Neural cell (in vitro differentiated cells): ENCODE measurements at regions not wholly inside any gene's neighbourhood (a gene's known extent, or its start where the extent isn't known, plus 50 kb on each side); places are given as distances from the start of the nearest gene placed in this dataset.

Experiments
- H2AFZ ChIP-seq: fragments of 200-600, 300-800 bp; sonication (generic), shearing (Covaris generic); 2 replicates; pipeline ENCODE4 v1.6.0; 2014; ENCODE audit warnings: low read depth, mild to moderate bottlenecking, antibody characterized with exemption, low read length, moderate library complexity
- H3F3A ChIP-seq: fragments of 200-600 bp; shearing (Covaris generic); 2 replicates; pipeline ENCODE4 v1.6.1; 2016; ENCODE audit warnings: mild to moderate bottlenecking, moderate library complexity, mixed read lengths, antibody characterized with exemption, low read length; ENCODE audit not compliant: insufficient read depth, poor library complexity, severe bottlenecking
- H3K27ac ChIP-seq: fragments of 200-600, 300-800 bp; sonication (generic), shearing (Covaris generic); 2 replicates; pipeline ENCODE4 v1.5.1; 2014; ENCODE audit warnings: mild to moderate bottlenecking, low read length, moderate library complexity
- H3K27me3 ChIP-seq: fragments of 300-800, 200-600 bp; sonication (generic), shearing (Covaris generic); 2 replicates; pipeline ENCODE4 v1.6.0; 2014; ENCODE audit warnings: mild to moderate bottlenecking, low read depth, low read length, moderate library complexity; ENCODE audit not compliant: insufficient read depth
- H3K36me3 ChIP-seq: fragments of 300-800, 200-600 bp; sonication (generic), shearing (Covaris generic); 2 replicates; pipeline ENCODE4 v1.5.1; 2014; ENCODE audit warnings: mild to moderate bottlenecking, antibody characterized with exemption, low read length, moderate library complexity; ENCODE audit not compliant: insufficient read depth
- H3K4me2 ChIP-seq: fragments of 300-800, 200-600 bp; sonication (generic), shearing (Covaris generic); 2 replicates; pipeline ENCODE4 v1.6.0; 2014; ENCODE audit warnings: mild to moderate bottlenecking, low read length
- H3K4me3 ChIP-seq: fragments of 300-800, 200-600 bp; sonication (generic), shearing (Covaris generic); 2 replicates; pipeline ENCODE4 v1.5.1; 2014; ENCODE audit warnings: mild to moderate bottlenecking, low read length, moderate library complexity
- H3K79me2 ChIP-seq: fragments of 200-600 bp; shearing (Covaris generic); replicated peaks from 2 replicates; pipeline ENCODE4 v1.6.0; 2014; ENCODE audit warnings: mild to moderate bottlenecking, low read length, moderate library complexity; ENCODE audit not compliant: insufficient read depth
- H3K9ac ChIP-seq: fragments of 300-800, 200-600 bp; sonication (generic), shearing (Covaris generic); 2 replicates; pipeline ENCODE4 v1.6.1; 2016; ENCODE audit warnings: mild to moderate bottlenecking, low read length, mixed read lengths
- H3K9me2 ChIP-seq: fragments of 200-600 bp; shearing (Covaris generic); 2 replicates; pipeline ENCODE4 v1.6.1; 2016; ENCODE audit warnings: mild to moderate bottlenecking, low read length, mixed read lengths; ENCODE audit not compliant: insufficient read depth
- H3K9me3 ChIP-seq: fragments of 200-600, 300-800 bp; sonication (generic), shearing (Covaris generic); 2 replicates; pipeline ENCODE4 v1.6.1; 2016; ENCODE audit warnings: mild to moderate bottlenecking, mixed run types, low read length, moderate library complexity, mixed read lengths
- H4K20me1 ChIP-seq: fragments of 200-600 bp; shearing (Covaris generic); 2 replicates; pipeline ENCODE4 v1.6.1; 2016; ENCODE audit warnings: mild to moderate bottlenecking, mixed run types; ENCODE audit not compliant: insufficient read depth
- EP300 ChIP-seq: fragments of 450-650 bp; conservative IDR thresholded peaks from 2 replicates; pipeline ENCODE4 v1.6.1; 2014; ENCODE audit warnings: antibody characterized with exemption, mild to moderate bottlenecking, moderate library complexity; ENCODE audit not compliant: poor library complexity, severe bottlenecking
- EZH2 ChIP-seq: fragments of 200-600, 300-800 bp; shearing (Covaris generic), sonication (generic); IDR thresholded peaks from 2 replicates; pipeline ENCODE4 v1.6.1; 2014; ENCODE audit warnings: antibody characterized with exemption, low read length, borderline replicate concordance, mild to moderate bottlenecking; ENCODE audit not compliant: insufficient read depth, poor library complexity, severe bottlenecking
- MXI1 ChIP-seq: fragments of 450-650 bp; conservative IDR thresholded peaks from 2 replicates; pipeline ENCODE4 v1.6.1; 2014; ENCODE audit warnings: antibody characterized with exemption, mild to moderate bottlenecking; ENCODE audit not compliant: poor library complexity, severe bottlenecking
- POLR2AphosphoS5 ChIP-seq: IDR thresholded peaks from 2 replicates; pipeline ENCODE4 v1.6.1; 2012
- RAD21 ChIP-seq: fragments of 450-650 bp; conservative IDR thresholded peaks from 2 replicates; pipeline ENCODE4 v1.6.1; 2014; ENCODE audit warnings: antibody characterized with exemption, mild to moderate bottlenecking, moderate library complexity
- SMC3 ChIP-seq: fragments of 450-650 bp; conservative IDR thresholded peaks from 2 replicates; pipeline ENCODE4 v1.6.1; 2014; ENCODE audit warnings: antibody characterized with exemption, mild to moderate bottlenecking, moderate library complexity; ENCODE audit not compliant: poor library complexity
- TAF1 ChIP-seq: IDR thresholded peaks from 2 replicates; pipeline ENCODE4 v1.6.1; 2012; ENCODE audit warnings: low read depth
- TF ChIP-seq, protein P1 (sequence below): IDR thresholded peaks from 2 replicates; pipeline ENCODE4 v1.6.1; 2012; ENCODE audit warnings: borderline replicate concordance
- TF ChIP-seq, protein P2 (sequence below): fragments of 450-650 bp; IDR thresholded peaks from 2 replicates; pipeline ENCODE4 v1.5.1; 2014; ENCODE audit warnings: antibody characterized with exemption, mild to moderate bottlenecking, moderate library complexity; ENCODE audit not compliant: poor library complexity, severe bottlenecking

DNA sequence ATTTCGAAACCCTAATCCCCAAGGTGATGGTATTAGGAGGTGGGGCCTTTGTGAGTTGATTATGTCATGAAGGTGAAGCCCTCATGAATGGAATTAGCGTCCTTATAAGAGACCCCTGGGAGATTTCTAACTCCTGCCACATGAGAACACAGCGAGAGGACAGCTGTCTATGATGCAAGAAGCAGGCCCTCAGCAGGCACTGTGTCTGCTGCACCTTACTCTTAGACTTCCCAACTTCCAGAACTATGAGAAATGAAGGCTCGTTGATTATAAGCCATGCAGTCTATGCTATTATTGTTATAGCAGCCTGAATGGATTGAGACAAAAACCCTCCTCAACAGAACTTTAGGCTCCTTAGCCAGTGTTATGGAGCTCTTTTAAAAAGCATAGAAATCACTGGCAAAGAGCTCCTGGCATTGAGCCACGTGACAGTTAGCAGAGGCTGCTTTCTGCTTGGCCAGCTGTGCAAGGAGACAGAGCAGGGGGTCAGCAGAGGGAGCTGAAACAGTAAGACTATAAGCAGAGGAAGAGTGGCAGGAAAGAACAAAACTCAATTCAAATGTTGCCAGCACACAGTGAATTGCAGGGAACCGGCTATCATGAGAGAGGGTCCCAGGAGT is 219.2 kb upstream of the FAT1 start:
- no peaks in the 10 kb centered on the region for H3K27me3 ChIP-seq
- no peaks in the 10 kb centered on the region for H3K36me3 ChIP-seq
- no peaks in the 10 kb centered on the region for H3K9me3 ChIP-seq
- H3K27ac ChIP-seq = no peak overlapping the region
- H3K79me2 ChIP-seq = no peaks in the 10 kb centered on the region
- no peaks in the 10 kb centered on the region for H4K20me1 ChIP-seq
- H3K4me3 ChIP-seq = no peak overlapping the region
- no peak overlapping the region for H3K4me2 ChIP-seq
- H3F3A ChIP-seq = no peaks in the 10 kb centered on the region
- no peak overlapping the region for H3K9ac ChIP-seq
- no peak overlapping the region for H2AFZ ChIP-seq
- TF ChIP-seq POLR2AphosphoS5 = no peak
- TF ChIP-seq TAF1 = no peak
- no peak for TF ChIP-seq SMC3
- TF ChIP-seq, protein P1, sequence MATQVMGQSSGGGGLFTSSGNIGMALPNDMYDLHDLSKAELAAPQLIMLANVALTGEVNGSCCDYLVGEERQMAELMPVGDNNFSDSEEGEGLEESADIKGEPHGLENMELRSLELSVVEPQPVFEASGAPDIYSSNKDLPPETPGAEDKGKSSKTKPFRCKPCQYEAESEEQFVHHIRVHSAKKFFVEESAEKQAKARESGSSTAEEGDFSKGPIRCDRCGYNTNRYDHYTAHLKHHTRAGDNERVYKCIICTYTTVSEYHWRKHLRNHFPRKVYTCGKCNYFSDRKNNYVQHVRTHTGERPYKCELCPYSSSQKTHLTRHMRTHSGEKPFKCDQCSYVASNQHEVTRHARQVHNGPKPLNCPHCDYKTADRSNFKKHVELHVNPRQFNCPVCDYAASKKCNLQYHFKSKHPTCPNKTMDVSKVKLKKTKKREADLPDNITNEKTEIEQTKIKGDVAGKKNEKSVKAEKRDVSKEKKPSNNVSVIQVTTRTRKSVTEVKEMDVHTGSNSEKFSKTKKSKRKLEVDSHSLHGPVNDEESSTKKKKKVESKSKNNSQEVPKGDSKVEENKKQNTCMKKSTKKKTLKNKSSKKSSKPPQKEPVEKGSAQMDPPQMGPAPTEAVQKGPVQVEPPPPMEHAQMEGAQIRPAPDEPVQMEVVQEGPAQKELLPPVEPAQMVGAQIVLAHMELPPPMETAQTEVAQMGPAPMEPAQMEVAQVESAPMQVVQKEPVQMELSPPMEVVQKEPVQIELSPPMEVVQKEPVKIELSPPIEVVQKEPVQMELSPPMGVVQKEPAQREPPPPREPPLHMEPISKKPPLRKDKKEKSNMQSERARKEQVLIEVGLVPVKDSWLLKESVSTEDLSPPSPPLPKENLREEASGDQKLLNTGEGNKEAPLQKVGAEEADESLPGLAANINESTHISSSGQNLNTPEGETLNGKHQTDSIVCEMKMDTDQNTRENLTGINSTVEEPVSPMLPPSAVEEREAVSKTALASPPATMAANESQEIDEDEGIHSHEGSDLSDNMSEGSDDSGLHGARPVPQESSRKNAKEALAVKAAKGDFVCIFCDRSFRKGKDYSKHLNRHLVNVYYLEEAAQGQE = no peak
- TF ChIP-seq EP300 = no peak
- no peak for TF ChIP-seq EZH2
- TF ChIP-seq RAD21 = no peak
- TF ChIP-seq, protein P2, sequence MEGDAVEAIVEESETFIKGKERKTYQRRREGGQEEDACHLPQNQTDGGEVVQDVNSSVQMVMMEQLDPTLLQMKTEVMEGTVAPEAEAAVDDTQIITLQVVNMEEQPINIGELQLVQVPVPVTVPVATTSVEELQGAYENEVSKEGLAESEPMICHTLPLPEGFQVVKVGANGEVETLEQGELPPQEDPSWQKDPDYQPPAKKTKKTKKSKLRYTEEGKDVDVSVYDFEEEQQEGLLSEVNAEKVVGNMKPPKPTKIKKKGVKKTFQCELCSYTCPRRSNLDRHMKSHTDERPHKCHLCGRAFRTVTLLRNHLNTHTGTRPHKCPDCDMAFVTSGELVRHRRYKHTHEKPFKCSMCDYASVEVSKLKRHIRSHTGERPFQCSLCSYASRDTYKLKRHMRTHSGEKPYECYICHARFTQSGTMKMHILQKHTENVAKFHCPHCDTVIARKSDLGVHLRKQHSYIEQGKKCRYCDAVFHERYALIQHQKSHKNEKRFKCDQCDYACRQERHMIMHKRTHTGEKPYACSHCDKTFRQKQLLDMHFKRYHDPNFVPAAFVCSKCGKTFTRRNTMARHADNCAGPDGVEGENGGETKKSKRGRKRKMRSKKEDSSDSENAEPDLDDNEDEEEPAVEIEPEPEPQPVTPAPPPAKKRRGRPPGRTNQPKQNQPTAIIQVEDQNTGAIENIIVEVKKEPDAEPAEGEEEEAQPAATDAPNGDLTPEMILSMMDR = no peak
- no peak for TF ChIP-seq MXI1
- H3K9me2 ChIP-seq = no peaks in the 10 kb centered on the region

DNA sequence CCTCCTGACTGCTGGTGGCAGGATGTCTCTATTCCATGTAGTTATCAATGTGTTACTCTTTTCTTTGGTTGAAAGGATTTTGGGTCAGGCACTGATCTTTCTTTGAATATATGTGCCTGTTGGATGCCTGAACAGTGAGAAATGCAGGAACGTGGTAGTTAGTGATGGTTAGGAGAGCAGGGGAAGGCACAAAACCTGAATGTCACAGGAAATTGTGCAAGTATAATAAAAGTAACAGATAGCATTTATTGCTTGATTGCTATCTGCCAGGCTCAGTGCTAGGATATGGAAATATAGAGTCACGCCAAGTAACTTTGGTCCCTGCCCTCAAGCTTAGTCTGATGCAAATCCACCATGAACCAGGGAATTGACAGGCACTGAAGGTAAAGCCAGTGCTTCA is 219.8 kb upstream of the FAT1 start:
- Histone ChIP-seq H2AFZ (no peak overlapping the region), H3F3A (no peaks in the 10 kb centered on the region), H3K9me2 (no peaks in the 10 kb centered on the region), H3K9ac (no peak overlapping the region), H3K4me2 (no peak overlapping the region), H3K79me2 (no peaks in the 10 kb centered on the region), H3K4me3 (no peak overlapping the region), H3K27me3 (no peaks in the 10 kb centered on the region), H3K9me3 (no peaks in the 10 kb centered on the region), H3K27ac (no peak overlapping the region), H3K36me3 (no peaks in the 10 kb centered on the region), H4K20me1 (no peaks in the 10 kb centered on the region)
- TF ChIP-seq EZH2 (no peak), MXI1 (no peak), EP300 (no peak)
- TF ChIP-seq, protein P2 = no peak
